Peyer's patch (tissue), 4 donors: ENCODE measurements at regions not wholly inside any gene's neighbourhood (a gene's known extent, or its start where the extent isn't known, plus 50 kb on each side); places are given as distances from the start of the nearest gene placed in this dataset.

Experiments used
- DNase-seq, 3 donors: peaks; one replicate each; pipeline ENCODE4 v3.0.0-alpha.2; 2017 to 2019
- H3K27ac ChIP-seq, 4 donors: fragments of 200-600 bp; sonication (generic); one replicate each; pipeline ENCODE4 v1.5.1; 2016 to 2019
- H3K27me3 ChIP-seq, 2 donors: fragments of 200-600 bp; sonication (generic); one replicate each; pipeline ENCODE4 v1.5.1; 2019
- H3K36me3 ChIP-seq, 3 donors: fragments of 200-600 bp; sonication (generic); one replicate each; pipeline ENCODE4 v1.5.1; 2016 to 2019
- H3K4me1 ChIP-seq, 4 donors: fragments of 200-600 bp; sonication (generic); one replicate each; pipeline ENCODE4 v1.5.1; 2016 to 2019
- H3K4me3 ChIP-seq, 4 donors: fragments of 200-600 bp; sonication (generic); 1 replicate in 3 of 4; 2 replicates in 1 of 4; pipeline ENCODE4 v1.5.1; 2016 to 2019; ENCODE audit warnings: mild to moderate bottlenecking in 1 of 4
- H3K9me3 ChIP-seq, 4 donors: fragments of 200-600 bp; sonication (generic); one replicate each; pipeline ENCODE4 v1.5.1; 2016 to 2019; ENCODE audit warnings: mild to moderate bottlenecking in 1 of 4
- CTCF ChIP-seq, 6 experiments: fragments of 450-650 bp in 4 of 6; fragments of 200-600 bp in 2 of 6; sonication (generic) in 1 of 6; IDR thresholded peaks; one replicate each; pipeline ENCODE4 v1.5.1; 2017 to 2019; ENCODE audit warnings: antibody characterized with exemption in 6 of 6, mild to moderate bottlenecking in 3 of 6, moderate library complexity in 1 of 6
- POLR2A ChIP-seq, 2 donors: fragments of 450-650 bp; IDR thresholded peaks; one replicate each; pipeline ENCODE4 v1.5.1; 2017; ENCODE audit warnings: antibody characterized with exemption in 2 of 2, mild to moderate bottlenecking in 2 of 2, moderate library complexity in 2 of 2

DNA sequence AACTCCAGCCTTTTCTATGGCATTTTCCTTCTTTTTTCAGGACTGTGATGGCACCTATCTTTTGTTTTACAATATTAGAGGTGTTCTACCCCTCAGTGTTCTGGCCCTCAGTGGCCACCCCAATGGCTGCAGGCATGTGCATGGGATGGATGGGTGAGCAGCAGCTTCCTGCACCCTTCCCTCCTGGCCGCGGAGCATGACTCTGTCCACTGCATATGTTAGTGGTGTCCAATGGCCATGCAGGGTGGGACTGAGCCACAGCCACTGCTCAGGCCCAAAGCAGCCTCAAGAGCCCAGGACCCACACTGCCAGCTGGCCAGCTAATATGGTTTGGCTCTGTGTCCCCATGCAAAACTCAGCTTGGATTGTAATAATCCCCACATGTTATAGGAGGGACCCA is 1032.3 kb upstream of the FBXO33 start:
- H3K27ac ChIP-seq = no peak overlapping the region
- H3K36me3 ChIP-seq = no peaks in the 10 kb centered on the region
- DNase-seq = no peak
- no peak for TF ChIP-seq POLR2A (IDR thresholded peaks at IDR 0.05)
- no peak for TF ChIP-seq CTCF (IDR thresholded peaks at IDR 0.05)
- H3K9me3 ChIP-seq = peaks cover 0 to 4% (median 0%) of the 10 kb centered on the region in 4 donors
- H3K27me3 ChIP-seq = no peaks in the 10 kb centered on the region
- H3K4me3 ChIP-seq = no peak overlapping the region
- H3K4me1 ChIP-seq = no peaks in the 10 kb centered on the region

GRCh38 chr14:40463886-40464285 is 1031.7 kb upstream of the FBXO33 start:
- no peak for TF ChIP-seq CTCF (IDR thresholded peaks at IDR 0.05)
- no peak for TF ChIP-seq POLR2A (IDR thresholded peaks at IDR 0.05)
- H3K36me3 ChIP-seq = no peaks in the 10 kb centered on the region
- H3K4me1 ChIP-seq = no peaks in the 10 kb centered on the region
- H3K27me3 ChIP-seq = no peaks in the 10 kb centered on the region
- no peak overlapping the region for H3K4me3 ChIP-seq
- peaks cover 0 to 4% (median 0%) of the 10 kb centered on the region in 4 donors for H3K9me3 ChIP-seq
- no peak overlapping the region for H3K27ac ChIP-seq
- no peak for DNase-seq

- Histone ChIP-seq H3K4me3 (no peak overlapping the region), H3K36me3 (no peaks in the 10 kb centered on the region), H3K4me1 (no peaks in the 10 kb centered on the region), H3K9me3 (no peaks in the 10 kb centered on the region), H3K27me3 (no peaks in the 10 kb centered on the region), H3K27ac (no peak overlapping the region)
- TF ChIP-seq POLR2A (IDR thresholded peaks at IDR 0.05) (no peak), CTCF (IDR thresholded peaks at IDR 0.05) (no peak)
- no peak for DNase-seq
Measured at GRCh38 chr14:40452674-40453073, 1020.4 kb upstream of the FBXO33 start.

- H3K4me1 ChIP-seq = no peaks in the 10 kb centered on the region
- no peaks in the 10 kb centered on the region for H3K27me3 ChIP-seq
- H3K36me3 ChIP-seq = no peaks in the 10 kb centered on the region
- no peaks in the 10 kb centered on the region for H3K9me3 ChIP-seq
- no peak overlapping the region for H3K4me3 ChIP-seq
- TF ChIP-seq POLR2A (IDR thresholded peaks at IDR 0.05) = no peak
- no peak for TF ChIP-seq CTCF (IDR thresholded peaks at IDR 0.05)
- DNase-seq = no peak
- no peak overlapping the region for H3K27ac ChIP-seq
Measured at GRCh38 chr14:40447017-40447416, 1014.8 kb upstream of the FBXO33 start.

DNA sequence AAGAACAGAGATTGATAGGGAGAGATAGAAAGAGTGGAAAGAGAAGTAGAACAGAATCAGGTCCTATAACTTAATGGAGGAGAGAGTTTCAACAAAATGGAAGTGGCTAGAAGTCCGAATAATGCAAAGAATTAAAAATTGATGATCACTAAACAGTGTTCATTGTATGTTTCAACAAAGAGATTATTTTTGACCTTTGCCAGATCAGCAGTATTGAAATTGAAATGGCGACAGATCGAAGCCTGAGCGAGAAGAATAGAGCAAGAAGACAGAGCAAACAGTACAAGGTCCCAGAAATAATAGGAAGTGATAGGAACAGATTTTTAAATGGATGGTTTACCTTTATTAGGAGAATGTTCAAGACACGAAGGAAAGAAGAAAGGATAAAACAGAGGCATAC is 1012.8 kb upstream of the FBXO33 start:
- H3K4me1 ChIP-seq = no peaks in the 10 kb centered on the region
- TF ChIP-seq CTCF (IDR thresholded peaks at IDR 0.05) (no peak), POLR2A (IDR thresholded peaks at IDR 0.05) (no peak)
- no peak overlapping the region for H3K27ac ChIP-seq
- DNase-seq = no peak
- no peaks in the 10 kb centered on the region for H3K9me3 ChIP-seq
- no peaks in the 10 kb centered on the region for H3K27me3 ChIP-seq
- no peak overlapping the region for H3K4me3 ChIP-seq
- H3K36me3 ChIP-seq = no peaks in the 10 kb centered on the region

GRCh38 chr14:40436551-40436950 is 1004.3 kb upstream of the FBXO33 start:
- TF ChIP-seq CTCF (IDR thresholded peaks at IDR 0.05) (no peak), POLR2A (IDR thresholded peaks at IDR 0.05) (no peak)
- Histone ChIP-seq H3K36me3 (no peaks in the 10 kb centered on the region), H3K9me3 (no peaks in the 10 kb centered on the region), H3K27ac (no peak overlapping the region), H3K4me1 (no peaks in the 10 kb centered on the region), H3K4me3 (no peak overlapping the region), H3K27me3 (no peaks in the 10 kb centered on the region)
- DNase-seq = no peak
